Panc1 (cell line): ENCODE measurements at regions not wholly inside any gene's neighbourhood (a gene's known extent, or its start where the extent isn't known, plus 50 kb on each side); places are given as distances from the start of the nearest gene placed in this dataset.

Source experiments
- ATAC-seq: fragments of 200-7000 bp; cut with Tn5 transposase; 2 replicates; pipeline ENCODE4 v1.9.1; 2020; ENCODE audit warnings: mild to moderate bottlenecking, moderate library complexity
- BruUV-seq: library from RNA; stranded (reverse); fragments of 400-500 nt; replicated peaks from 2 replicates; lab custom pipeline; 2021; lab: Mats Ljungman, UMichigan
- CTCF ChIA-PET: fragments of 300-600 bp; sonication (Branson Sonifier 250); formaldehyde crosslinking; loops from one replicate; lab custom pipeline; 2022; ENCODE audit warnings: antibody characterized with exemption; lab: Charles Lee
- POLR2A ChIA-PET: fragments of 300-600 bp; sonication (Branson Sonifier 250); formaldehyde crosslinking; loops from one replicate; lab custom pipeline; 2022; ENCODE audit warnings: antibody characterized with exemption; lab: Charles Lee
- DNase-seq: peaks from one replicate; pipeline ENCODE4 v3.0.0-alpha.2; 2010; ENCODE audit warnings: low read depth, low spot score
- H3K27ac ChIP-seq: 2 replicates; pipeline ENCODE4 v1.5.1; 2011; ENCODE audit warnings: mild to moderate bottlenecking, low read length, inconsistent platforms
- H3K27me3 ChIP-seq: fragments of 200-500 bp; sonication (Bioruptor generic); 2 replicates; pipeline ENCODE4 v1.6.0; 2014; ENCODE audit warnings: low read length, inconsistent platforms; ENCODE audit not compliant: control insufficient read depth, insufficient read depth
- H3K36me3 ChIP-seq: fragments of 200-500 bp; sonication (Bioruptor generic); 2 replicates; pipeline ENCODE4 v1.5.1; 2014; ENCODE audit warnings: inconsistent platforms, mild to moderate bottlenecking, low read length, moderate library complexity; ENCODE audit not compliant: control insufficient read depth, insufficient read depth
- H3K4me1 ChIP-seq: 2 replicates; pipeline ENCODE4 v1.5.1; 2011; ENCODE audit warnings: inconsistent platforms, mild to moderate bottlenecking, low read length, moderate library complexity; ENCODE audit not compliant: control insufficient read depth, insufficient read depth
- H3K4me3 ChIP-seq, 2 experiments: 2 replicates each; pipeline ENCODE4 v1.5.1; 2011 to 2012; ENCODE audit warnings: low read depth in 2 of 2, low read length in 2 of 2, mild to moderate bottlenecking in 2 of 2, inconsistent platforms in 1 of 2, moderate library complexity in 1 of 2
- H3K9me3 ChIP-seq: fragments of 200-500 bp; sonication (Bioruptor generic); 2 replicates; pipeline ENCODE4 v1.5.1; 2014; ENCODE audit warnings: low read depth, mild to moderate bottlenecking, inconsistent platforms, low read length, moderate library complexity; ENCODE audit not compliant: control insufficient read depth, insufficient read depth
- CTCF ChIP-seq: fragments of 450-650 bp; IDR thresholded peaks from 2 replicates; pipeline ENCODE4 v1.5.1; 2017; ENCODE audit warnings: mild to moderate bottlenecking
- POLR2AphosphoS5 ChIP-seq: IDR thresholded peaks from 2 replicates; pipeline ENCODE4 v1.6.1; 2012; ENCODE audit warnings: mild to moderate bottlenecking, low read depth, low read length, moderate library complexity
- SIN3A ChIP-seq: IDR thresholded peaks from 2 replicates; pipeline ENCODE4 v1.6.1; 2012; ENCODE audit warnings: low read depth, mild to moderate bottlenecking, low read length, moderate library complexity, borderline replicate concordance; ENCODE audit not compliant: insufficient read depth
- TCF7L2 ChIP-seq: IDR thresholded peaks from 2 replicates; pipeline ENCODE4 v1.6.1; 2011; ENCODE audit warnings: mild to moderate bottlenecking, low read depth, low read length, inconsistent platforms
- in situ Hi-C: cut with HindIII; loops from 2 replicates; pipeline ENCODE4 v1.10.0; 2016; ENCODE audit warnings: low sequenced_read_pairs, low pct_unique_long_range_greater_than_20kb
- intact Hi-C: fragments of 100-400 bp; cut with micrococcal nuclease; formaldehyde crosslinking; loops from one replicate; pipeline ENCODE4 v1.10.0; 2022; ENCODE audit not compliant: unreplicated experiment
- TF ChIP-seq, protein P1 (sequence below), 2 experiments: IDR thresholded peaks; 2 replicates each; pipeline ENCODE4 v1.6.1; 2011 to 2012; ENCODE audit warnings: low read depth in 2 of 2, control low read depth in 1 of 2, low read length in 1 of 2, mild to moderate bottlenecking in 1 of 2, moderate library complexity in 1 of 2; ENCODE audit not compliant: insufficient read depth in 1 of 2

DNA sequence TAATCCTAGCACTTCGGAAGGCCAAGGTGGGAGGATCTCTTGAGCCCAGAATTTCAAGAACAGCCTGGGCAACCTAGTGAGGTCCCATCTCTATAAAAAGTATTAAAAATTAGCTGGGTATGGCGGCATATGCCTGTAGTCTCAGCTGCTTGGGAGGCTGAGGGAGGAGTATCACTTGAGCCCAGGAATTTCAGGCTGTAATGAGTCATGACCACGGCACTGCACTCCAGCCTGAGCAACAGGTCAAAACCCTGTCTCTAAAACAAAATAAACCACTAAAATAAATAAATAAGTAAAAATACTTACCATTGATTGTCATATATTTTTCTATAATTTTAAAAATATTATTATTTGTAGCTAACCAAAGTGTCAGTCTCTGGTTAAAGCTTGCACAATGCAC, 315.6 kb upstream of the SMIM31 start:
- in situ Hi-C loops = no loop called here
- H3K36me3 ChIP-seq = no peaks in the 10 kb centered on the region

GRCh38 chr4:164439037-164439436, 314.9 kb upstream of the SMIM31 start:
- no TSS peak for BruUV-seq
- intact Hi-C loops (no loop called here), in situ Hi-C loops (no loop called here)
- TF ChIP-seq TCF7L2 (no peak), POLR2AphosphoS5 (no peak)
- TF ChIP-seq, protein P1, sequence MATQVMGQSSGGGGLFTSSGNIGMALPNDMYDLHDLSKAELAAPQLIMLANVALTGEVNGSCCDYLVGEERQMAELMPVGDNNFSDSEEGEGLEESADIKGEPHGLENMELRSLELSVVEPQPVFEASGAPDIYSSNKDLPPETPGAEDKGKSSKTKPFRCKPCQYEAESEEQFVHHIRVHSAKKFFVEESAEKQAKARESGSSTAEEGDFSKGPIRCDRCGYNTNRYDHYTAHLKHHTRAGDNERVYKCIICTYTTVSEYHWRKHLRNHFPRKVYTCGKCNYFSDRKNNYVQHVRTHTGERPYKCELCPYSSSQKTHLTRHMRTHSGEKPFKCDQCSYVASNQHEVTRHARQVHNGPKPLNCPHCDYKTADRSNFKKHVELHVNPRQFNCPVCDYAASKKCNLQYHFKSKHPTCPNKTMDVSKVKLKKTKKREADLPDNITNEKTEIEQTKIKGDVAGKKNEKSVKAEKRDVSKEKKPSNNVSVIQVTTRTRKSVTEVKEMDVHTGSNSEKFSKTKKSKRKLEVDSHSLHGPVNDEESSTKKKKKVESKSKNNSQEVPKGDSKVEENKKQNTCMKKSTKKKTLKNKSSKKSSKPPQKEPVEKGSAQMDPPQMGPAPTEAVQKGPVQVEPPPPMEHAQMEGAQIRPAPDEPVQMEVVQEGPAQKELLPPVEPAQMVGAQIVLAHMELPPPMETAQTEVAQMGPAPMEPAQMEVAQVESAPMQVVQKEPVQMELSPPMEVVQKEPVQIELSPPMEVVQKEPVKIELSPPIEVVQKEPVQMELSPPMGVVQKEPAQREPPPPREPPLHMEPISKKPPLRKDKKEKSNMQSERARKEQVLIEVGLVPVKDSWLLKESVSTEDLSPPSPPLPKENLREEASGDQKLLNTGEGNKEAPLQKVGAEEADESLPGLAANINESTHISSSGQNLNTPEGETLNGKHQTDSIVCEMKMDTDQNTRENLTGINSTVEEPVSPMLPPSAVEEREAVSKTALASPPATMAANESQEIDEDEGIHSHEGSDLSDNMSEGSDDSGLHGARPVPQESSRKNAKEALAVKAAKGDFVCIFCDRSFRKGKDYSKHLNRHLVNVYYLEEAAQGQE (IDR thresholded peaks at IDR 0.05; ENCODE audit: insufficient read depth in 1 of 2, low read depth in 2 of 2, low read length in 1 of 2) = no peak
- H3K36me3 ChIP-seq = no peaks in the 10 kb centered on the region
- no peak for ATAC-seq
- no peaks in the 10 kb centered on the region for H3K9me3 ChIP-seq
- CTCF ChIA-PET = no interaction called here
- H3K27me3 ChIP-seq = no peaks in the 10 kb centered on the region
- H3K4me3 ChIP-seq = no peak overlapping the region
- no peaks in the 10 kb centered on the region for H3K4me1 ChIP-seq
- POLR2A ChIA-PET = no interaction called here
- no peak for DNase-seq
- H3K27ac ChIP-seq = no peak overlapping the region

More for the DNA sequence above, 315.6 kb upstream of the SMIM31 start:
- no peak for DNase-seq
- POLR2A ChIA-PET = no interaction called here
- no peaks in the 10 kb centered on the region for H3K9me3 ChIP-seq
- CTCF ChIA-PET = no interaction called here
- no peak overlapping the region for H3K27ac ChIP-seq
- no peak overlapping the region for H3K4me3 ChIP-seq
- intact Hi-C loops = no loop called here
- H3K4me1 ChIP-seq = no peaks in the 10 kb centered on the region
- no peaks in the 10 kb centered on the region for H3K27me3 ChIP-seq
- no peak for ATAC-seq
- no TSS peak for BruUV-seq
- no peak for TF ChIP-seq TCF7L2
- no peak for TF ChIP-seq POLR2AphosphoS5
- TF ChIP-seq SIN3A = no peak
- TF ChIP-seq, protein P1 (IDR thresholded peaks at IDR 0.05; ENCODE audit: insufficient read depth in 1 of 2, low read depth in 2 of 2, low read length in 1 of 2) = no peak
- no peak for TF ChIP-seq CTCF
